ENCODE measurements at regions not wholly inside any gene's neighbourhood (a gene's known extent, or its start where the extent isn't known, plus 50 kb on each side); places are given as distances from the start of the nearest gene placed in this dataset.
"Not testable (repeated sequence)": the region's sequence is repeated elsewhere in the genome, so short reads cannot be mapped to it uniquely, and the experiment has no call there.

DNA sequence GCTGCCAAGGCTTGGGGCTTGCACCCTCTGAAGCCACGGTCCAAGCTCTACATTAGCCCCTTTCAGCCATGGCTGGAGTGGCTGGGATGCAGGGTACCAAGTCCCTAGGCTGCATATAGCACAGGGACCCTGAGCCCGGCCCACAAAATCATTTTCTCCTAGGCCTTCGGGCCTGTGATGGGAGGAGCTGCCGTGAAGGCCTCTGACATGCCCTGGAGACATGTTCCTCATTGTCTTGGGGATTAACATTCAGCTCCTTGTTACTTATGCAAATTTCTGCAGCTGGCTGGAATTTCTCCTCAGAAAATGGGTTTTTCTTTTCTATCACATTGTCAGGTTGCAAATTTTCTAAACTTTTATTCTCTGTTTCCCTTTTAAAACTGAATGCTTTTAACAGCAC is 521.1 kb downstream of the DACH1 start:
- TF ChIP-seq, protein P1, sequence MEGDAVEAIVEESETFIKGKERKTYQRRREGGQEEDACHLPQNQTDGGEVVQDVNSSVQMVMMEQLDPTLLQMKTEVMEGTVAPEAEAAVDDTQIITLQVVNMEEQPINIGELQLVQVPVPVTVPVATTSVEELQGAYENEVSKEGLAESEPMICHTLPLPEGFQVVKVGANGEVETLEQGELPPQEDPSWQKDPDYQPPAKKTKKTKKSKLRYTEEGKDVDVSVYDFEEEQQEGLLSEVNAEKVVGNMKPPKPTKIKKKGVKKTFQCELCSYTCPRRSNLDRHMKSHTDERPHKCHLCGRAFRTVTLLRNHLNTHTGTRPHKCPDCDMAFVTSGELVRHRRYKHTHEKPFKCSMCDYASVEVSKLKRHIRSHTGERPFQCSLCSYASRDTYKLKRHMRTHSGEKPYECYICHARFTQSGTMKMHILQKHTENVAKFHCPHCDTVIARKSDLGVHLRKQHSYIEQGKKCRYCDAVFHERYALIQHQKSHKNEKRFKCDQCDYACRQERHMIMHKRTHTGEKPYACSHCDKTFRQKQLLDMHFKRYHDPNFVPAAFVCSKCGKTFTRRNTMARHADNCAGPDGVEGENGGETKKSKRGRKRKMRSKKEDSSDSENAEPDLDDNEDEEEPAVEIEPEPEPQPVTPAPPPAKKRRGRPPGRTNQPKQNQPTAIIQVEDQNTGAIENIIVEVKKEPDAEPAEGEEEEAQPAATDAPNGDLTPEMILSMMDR (IDR thresholded peaks at IDR 0.05; ENCODE audit: extremely low read depth in 1 of 2, insufficient read depth in 1 of 2, low read depth in 1 of 2, low read length in 2 of 2) = not testable (repeated sequence)
- not testable (repeated sequence) for TF ChIP-seq POLR2A (IDR thresholded peaks at IDR 0.05; ENCODE audit: low read depth, low read length); MYC (IDR thresholded peaks at IDR 0.05; ENCODE audit: low read depth, low read length); POLR2AphosphoS5 (IDR thresholded peaks at IDR 0.05; ENCODE audit: insufficient read depth, low read depth, low read length); FOS (IDR thresholded peaks at IDR 0.05; ENCODE audit: borderline replicate concordance, insufficient read depth, low read length); GATA2 (IDR thresholded peaks at IDR 0.05; ENCODE audit: insufficient read depth, insufficient read length, low read depth, low read length)
- TF ChIP-seq, protein P2, sequence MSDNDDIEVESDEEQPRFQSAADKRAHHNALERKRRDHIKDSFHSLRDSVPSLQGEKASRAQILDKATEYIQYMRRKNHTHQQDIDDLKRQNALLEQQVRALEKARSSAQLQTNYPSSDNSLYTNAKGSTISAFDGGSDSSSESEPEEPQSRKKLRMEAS (IDR thresholded peaks at IDR 0.05; ENCODE audit: insufficient read depth, insufficient read length) = not testable (repeated sequence)
